Cerebellar cortex (tissue), 1 donor: ENCODE measurements at regions not wholly inside any gene's neighbourhood (a gene's known extent, or its start where the extent isn't known, plus 50 kb on each side); places are given as distances from the start of the nearest gene placed in this dataset.

Experiments used
- DNase-seq: peaks from one replicate; pipeline ENCODE4 v3.0.0-alpha.2; 2015; ENCODE audit warnings: low spot score

GRCh38 chr2:16005816-16006536, 65.6 kb downstream of the MYCN start:
- no peak for DNase-seq

- no peak for DNase-seq
Observed at GRCh38 chr2:16005389-16005788, 65.0 kb downstream of the MYCN start.

DNA sequence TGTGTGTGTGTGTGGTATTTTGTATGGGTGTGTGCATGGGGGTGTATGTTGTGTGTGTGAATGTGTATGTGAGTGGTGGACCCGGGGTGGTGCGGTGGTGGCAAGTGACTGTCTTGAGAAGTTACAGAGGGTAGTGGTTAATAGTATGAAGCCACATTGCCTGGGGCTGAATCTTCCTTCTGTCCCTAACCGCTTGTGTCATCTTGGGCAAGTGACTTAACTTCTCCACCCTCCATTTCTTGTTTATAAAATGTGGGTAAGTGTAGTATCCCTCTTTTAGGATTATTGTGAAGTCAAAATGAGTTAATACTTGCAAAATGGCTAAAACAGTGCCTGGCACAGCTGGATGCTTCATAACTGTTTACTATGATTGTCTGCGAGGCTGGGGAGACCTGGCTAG, 63.5 kb downstream of the MYCN start:
- DNase-seq: no peak

- DNase-seq: no peak
Observed at GRCh38 chr2:16003152-16003551, 62.8 kb downstream of the MYCN start.

- DNase-seq: no peak
Observed at GRCh38 chr2:16002575-16002974, 62.2 kb downstream of the MYCN start.

DNA sequence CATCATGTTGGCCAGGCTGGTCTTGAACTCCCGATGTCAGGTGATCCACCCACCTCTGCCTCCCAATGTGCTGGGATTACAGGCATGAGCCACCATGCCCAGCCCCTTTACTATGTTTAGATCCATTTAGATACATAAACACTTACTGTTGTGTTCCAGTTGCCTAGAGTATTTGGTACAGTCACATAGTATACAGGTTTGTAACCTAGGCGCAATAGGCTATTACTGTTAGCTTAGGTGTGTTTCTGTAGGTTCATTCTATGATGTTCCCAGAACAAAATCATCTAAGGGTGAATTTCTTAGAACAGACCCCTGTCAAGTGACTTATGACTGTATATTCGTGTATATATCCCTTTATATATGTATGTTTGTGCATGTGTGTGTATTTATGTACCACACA, 61.8 kb downstream of the MYCN start:
- no peak for DNase-seq

DNA sequence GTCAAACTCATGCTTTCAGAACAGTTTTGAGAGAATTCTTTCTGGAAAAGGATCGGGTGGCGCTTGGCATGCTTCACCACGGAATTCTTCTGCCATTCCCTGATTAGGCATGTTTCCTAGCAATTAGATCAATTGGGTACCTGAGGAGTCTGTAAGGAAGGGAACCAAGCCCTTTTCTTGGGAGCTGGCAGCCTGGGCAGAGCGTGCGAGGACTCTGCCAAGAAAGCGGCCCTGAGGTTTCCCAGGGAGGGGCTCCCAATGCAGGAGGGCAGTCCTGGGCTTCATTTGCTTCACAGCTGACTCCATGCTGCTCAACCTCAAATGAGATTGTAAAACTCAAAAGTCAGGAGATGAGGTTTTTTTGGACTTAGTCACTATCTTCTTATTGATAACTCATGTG, 60.3 kb downstream of the MYCN start:
- DNase-seq: no peak

- DNase-seq: no peak
Observed at GRCh38 chr2:15999596-16000469, 59.5 kb downstream of the MYCN start.

DNA sequence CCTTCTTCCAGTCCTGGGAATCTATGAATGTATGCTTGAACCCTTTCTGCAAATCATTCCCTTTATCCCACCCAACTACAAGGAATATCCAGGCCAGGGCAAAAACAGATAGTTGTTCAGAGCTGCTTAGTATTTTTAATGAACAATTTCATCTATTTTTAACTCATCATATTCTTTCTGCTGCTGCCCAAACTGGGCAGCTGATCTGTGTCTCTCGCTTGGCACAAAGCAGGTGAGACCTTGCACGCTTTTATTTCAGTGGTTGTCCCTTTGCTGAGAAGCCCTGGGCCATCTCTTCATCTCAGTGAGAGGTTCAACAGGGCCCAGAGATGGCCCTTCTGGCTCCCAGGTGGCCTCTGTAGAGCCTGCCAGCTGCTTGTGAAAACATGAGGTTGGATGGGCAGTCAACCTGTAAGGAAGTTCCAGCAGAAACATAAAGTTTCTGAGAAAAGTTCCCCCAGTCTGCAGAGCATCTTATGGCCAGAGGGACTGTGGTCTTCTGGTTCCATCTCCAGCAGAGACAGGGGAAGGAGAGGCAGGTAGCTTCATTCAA, 57.5 kb downstream of the MYCN start:
- no peak for DNase-seq

DNA sequence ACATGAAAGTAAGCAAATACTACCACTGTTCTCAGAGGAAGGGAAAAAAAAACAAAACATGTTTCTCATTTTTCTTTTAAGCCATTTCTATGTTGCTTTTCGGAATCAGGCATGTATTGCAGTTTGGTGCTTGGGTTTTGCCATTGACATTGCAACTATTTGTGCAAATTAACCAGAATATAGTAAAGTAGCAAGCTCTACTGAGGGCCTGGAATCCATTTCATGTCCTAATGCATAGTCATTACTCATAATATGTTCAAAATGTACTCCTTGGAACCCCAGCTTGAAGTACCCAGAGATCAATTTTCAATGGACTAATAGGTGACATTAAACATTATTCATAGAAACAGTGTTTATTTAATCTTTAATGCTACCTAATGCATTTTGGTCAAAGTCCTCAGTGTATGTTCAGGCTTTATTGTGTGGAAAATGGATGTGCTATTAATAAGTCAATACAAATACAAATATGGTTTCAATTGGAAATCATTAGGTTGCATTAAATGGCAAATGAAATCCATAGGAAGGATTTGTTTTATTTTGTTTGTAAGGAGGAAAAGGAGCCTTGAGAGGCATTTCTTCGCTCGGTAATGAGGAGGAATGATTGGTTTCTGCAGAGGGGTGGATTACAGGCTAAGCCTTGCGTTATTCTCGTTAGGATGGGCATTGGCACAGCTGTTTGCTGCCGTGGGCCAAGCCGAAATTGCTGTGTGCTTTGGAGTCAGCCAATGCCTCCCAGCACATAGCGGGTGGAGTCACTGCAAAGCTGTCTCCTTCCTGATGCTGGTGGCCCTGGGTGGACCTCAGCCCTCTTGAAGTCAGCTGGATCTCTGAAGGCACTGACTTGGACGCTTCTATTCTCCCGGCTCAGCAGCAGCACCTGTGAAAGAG, 56.4 kb downstream of the MYCN start:
- DNase-seq: no peak
